Smooth muscle cell (in vitro differentiated cells): ENCODE measurements at regions not wholly inside any gene's neighbourhood (a gene's known extent, or its start where the extent isn't known, plus 50 kb on each side); places are given as distances from the start of the nearest gene placed in this dataset.
A peak's percentile ranks its signal among the peaks of the same experiment; 100 is the strongest.

Experiments
- DNase-seq: peaks from one replicate; lab custom pipeline; 2025; ENCODE audit not compliant: unreplicated experiment; lab: John Stamatoyannopoulos, UW
- H2AFZ ChIP-seq: fragments of 200-600 bp; sonication (generic); 2 replicates; pipeline ENCODE4 v1.6.0; 2016; ENCODE audit warnings: antibody characterized with exemption, low read depth, mild to moderate bottlenecking
- H3F3A ChIP-seq: fragments of 200-600 bp; sonication (generic); 2 replicates; pipeline ENCODE4 v1.6.0; 2017; ENCODE audit warnings: antibody characterized with exemption, low read depth
- H3K27ac ChIP-seq: fragments of 200-600 bp; sonication (generic); 2 replicates; pipeline ENCODE4 v1.5.1; 2016; ENCODE audit warnings: low read depth, mild to moderate bottlenecking
- H3K27me3 ChIP-seq: fragments of 200-600 bp; sonication (generic); 2 replicates; pipeline ENCODE4 v1.6.1; 2016; ENCODE audit warnings: low read depth, mild to moderate bottlenecking
- H3K36me3 ChIP-seq: fragments of 200-600 bp; sonication (generic); 2 replicates; pipeline ENCODE4 v1.5.1; 2016; ENCODE audit warnings: low read depth
- H3K4me1 ChIP-seq: fragments of 200-600 bp; sonication (generic); 2 replicates; pipeline ENCODE4 v1.5.1; 2016; ENCODE audit warnings: low read depth
- H3K4me2 ChIP-seq: fragments of 200-600 bp; sonication (generic); 2 replicates; pipeline ENCODE4 v1.6.0; 2016; ENCODE audit warnings: mild to moderate bottlenecking
- H3K4me3 ChIP-seq: fragments of 200-600 bp; sonication (generic); 2 replicates; pipeline ENCODE4 v1.5.1; 2016; ENCODE audit warnings: mild to moderate bottlenecking
- H3K79me2 ChIP-seq: fragments of 200-600 bp; sonication (generic); 2 replicates; pipeline ENCODE4 v1.6.0; 2016; ENCODE audit warnings: low read depth, mild to moderate bottlenecking
- H3K9ac ChIP-seq: fragments of 200-600 bp; sonication (generic); 2 replicates; pipeline ENCODE4 v1.6.0; 2016; ENCODE audit warnings: low read depth
- H3K9me3 ChIP-seq: fragments of 200-600 bp; sonication (generic); replicated peaks from 2 replicates; pipeline ENCODE4 v1.5.1; 2016; ENCODE audit warnings: low read depth
- H4K20me1 ChIP-seq: fragments of 200-600 bp; sonication (generic); 2 replicates; pipeline ENCODE4 v1.6.0; 2016; ENCODE audit warnings: low read depth
- WGBS: methylation state at CpG from one replicate; pipeline ENCODE4 v1.1.7; 2016; ENCODE audit warnings: low lambda C conversion rate; 5-methylcytosine and 5-hydroxymethylcytosine counted together
- TF ChIP-seq, protein P1 (sequence below): fragments of 200-600 bp; sonication (generic); IDR thresholded peaks from 2 replicates; pipeline ENCODE4 v1.5.1; 2017; ENCODE audit warnings: borderline replicate concordance, mild to moderate bottlenecking, antibody characterized with exemption; ENCODE audit not compliant: insufficient read depth, poor library complexity, severe bottlenecking

DNA sequence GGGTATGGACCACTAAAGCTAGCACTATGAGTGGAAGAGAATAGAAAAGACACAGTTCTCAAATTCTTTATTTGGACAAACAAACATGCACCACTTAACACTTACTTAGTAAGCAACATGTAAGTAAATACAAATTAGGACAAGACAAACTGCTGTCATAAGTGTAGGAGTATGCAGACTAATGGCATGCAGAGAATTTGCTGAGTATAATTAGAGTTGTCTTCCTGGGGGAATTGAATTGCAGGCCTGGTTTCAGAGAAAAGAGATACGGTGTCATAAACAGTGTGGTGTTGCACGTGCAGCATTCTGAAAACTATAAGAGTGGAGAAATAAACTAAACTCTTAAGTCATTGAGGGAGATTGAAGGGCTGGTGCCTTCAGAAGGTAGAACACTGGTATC lies 125.2 kb upstream of the EYA4 start:
- Histone ChIP-seq H3K4me1 (no peaks in the 10 kb centered on the region), H3K4me3 (no peak overlapping the region), H3K27me3 (no peaks in the 10 kb centered on the region), H3K4me2 (no peak overlapping the region), H4K20me1 (no peaks in the 10 kb centered on the region), H3F3A (no peaks in the 10 kb centered on the region), H3K27ac (no peak overlapping the region), H3K79me2 (no peaks in the 10 kb centered on the region), H2AFZ (no peak overlapping the region), H3K36me3 (no peaks in the 10 kb centered on the region), H3K9me3 (no peaks in the 10 kb centered on the region), H3K9ac (no peak overlapping the region)
- DNase-seq: no peak
- 47% methylated on average over 2 of the region's 2 CpGs for WGBS
- TF ChIP-seq, protein P1, sequence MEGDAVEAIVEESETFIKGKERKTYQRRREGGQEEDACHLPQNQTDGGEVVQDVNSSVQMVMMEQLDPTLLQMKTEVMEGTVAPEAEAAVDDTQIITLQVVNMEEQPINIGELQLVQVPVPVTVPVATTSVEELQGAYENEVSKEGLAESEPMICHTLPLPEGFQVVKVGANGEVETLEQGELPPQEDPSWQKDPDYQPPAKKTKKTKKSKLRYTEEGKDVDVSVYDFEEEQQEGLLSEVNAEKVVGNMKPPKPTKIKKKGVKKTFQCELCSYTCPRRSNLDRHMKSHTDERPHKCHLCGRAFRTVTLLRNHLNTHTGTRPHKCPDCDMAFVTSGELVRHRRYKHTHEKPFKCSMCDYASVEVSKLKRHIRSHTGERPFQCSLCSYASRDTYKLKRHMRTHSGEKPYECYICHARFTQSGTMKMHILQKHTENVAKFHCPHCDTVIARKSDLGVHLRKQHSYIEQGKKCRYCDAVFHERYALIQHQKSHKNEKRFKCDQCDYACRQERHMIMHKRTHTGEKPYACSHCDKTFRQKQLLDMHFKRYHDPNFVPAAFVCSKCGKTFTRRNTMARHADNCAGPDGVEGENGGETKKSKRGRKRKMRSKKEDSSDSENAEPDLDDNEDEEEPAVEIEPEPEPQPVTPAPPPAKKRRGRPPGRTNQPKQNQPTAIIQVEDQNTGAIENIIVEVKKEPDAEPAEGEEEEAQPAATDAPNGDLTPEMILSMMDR: no peak

DNA sequence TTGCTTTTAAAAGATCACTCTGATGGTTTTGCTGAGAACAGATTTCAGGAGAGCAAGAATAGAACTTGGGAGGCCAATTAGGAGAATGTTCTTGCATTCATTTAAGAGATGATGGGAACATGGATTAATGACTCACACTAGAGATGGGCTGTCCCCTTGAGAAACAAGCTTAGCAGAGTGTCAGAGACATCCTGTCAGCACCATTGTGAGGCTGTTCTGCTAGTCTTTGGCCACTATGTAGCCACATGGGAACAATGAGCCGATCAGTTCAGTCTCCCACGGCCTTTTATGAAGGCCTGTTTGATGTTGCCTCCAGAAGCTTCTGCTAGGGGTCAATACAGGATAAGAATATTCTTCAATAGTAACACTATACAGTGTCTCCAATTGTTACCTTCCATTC lies 113.0 kb upstream of the EYA4 start:
- no peak overlapping the region for H3K27ac ChIP-seq
- WGBS: 23% methylated on average over 2 of the region's 2 CpGs
- DNase-seq: no peak

DNA sequence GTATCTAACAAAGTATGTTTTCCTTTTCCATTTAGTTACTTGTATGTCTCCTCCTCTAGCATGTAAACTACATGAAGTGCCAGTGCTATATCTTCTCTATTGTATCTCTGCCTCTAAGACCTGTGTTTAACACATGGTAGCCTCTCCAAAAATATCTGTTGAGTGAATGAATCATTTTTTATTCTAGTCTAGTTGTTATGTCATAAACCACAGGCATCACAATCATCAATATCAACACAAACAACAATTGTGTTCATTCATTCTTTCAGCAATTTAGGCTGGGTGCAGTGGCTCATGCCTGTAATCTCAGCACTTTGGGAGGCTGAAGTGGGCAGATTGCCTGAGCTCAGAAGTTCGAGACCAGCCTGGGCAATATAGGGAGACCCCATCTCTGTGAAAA lies 111.6 kb upstream of the EYA4 start:
- H3K4me1 ChIP-seq: peaks cover 2% of the 10 kb centered on the region
- H3K4me3 ChIP-seq: no peak overlapping the region
- DNase-seq: no peak
- no peak overlapping the region for H3K27ac ChIP-seq
- H3K9me3 ChIP-seq: no peaks in the 10 kb centered on the region
- no peaks in the 10 kb centered on the region for H3K36me3 ChIP-seq
- H3K4me2 ChIP-seq: no peak overlapping the region
- H3K79me2 ChIP-seq: no peaks in the 10 kb centered on the region
- TF ChIP-seq, protein P1: no peak
- H2AFZ ChIP-seq: no peak overlapping the region
- H3F3A ChIP-seq: no peaks in the 10 kb centered on the region
- 100% methylated on average over 1 of the region's 1 CpG for WGBS
- no peak overlapping the region for H3K9ac ChIP-seq
- H3K27me3 ChIP-seq: no peaks in the 10 kb centered on the region
- no peaks in the 10 kb centered on the region for H4K20me1 ChIP-seq

More for the DNA sequence above, 113.0 kb upstream of the EYA4 start:
- no peak overlapping the region for H3K9ac ChIP-seq
- no peaks in the 10 kb centered on the region for H3K79me2 ChIP-seq
- H2AFZ ChIP-seq: no peak overlapping the region
- no peaks in the 10 kb centered on the region for H3K9me3 ChIP-seq
- H3K4me3 ChIP-seq: no peak overlapping the region
- no peaks in the 10 kb centered on the region for H4K20me1 ChIP-seq
- H3K4me1 ChIP-seq: peaks cover 2% of the 10 kb centered on the region
- TF ChIP-seq, protein P1: no peak
- no peaks in the 10 kb centered on the region for H3K27me3 ChIP-seq
- no peaks in the 10 kb centered on the region for H3F3A ChIP-seq
- no peak overlapping the region for H3K4me2 ChIP-seq
- no peaks in the 10 kb centered on the region for H3K36me3 ChIP-seq

DNA sequence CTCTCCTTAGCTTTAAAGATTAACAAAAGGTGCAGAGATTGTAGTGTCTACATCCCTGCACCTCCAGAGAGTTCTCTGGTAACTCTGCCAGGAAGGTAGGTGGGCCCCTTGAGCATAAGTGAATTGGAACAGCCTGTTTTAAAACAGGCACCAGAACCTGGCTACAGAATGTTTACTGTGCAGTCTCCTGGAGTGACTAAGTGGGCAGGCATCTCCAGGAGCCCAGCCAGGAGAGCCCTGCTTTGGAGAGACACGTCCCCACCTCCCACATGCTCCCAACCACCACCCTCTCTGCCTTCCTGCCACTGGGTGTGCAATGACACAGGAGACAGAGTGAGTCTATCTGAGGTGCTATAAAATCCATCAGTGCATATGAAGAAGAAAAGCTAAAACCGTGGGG lies 110.3 kb upstream of the EYA4 start:
- DNase-seq: no peak
- 57% methylated on average over 2 of the region's 2 CpGs for WGBS
- H3K9ac ChIP-seq: no peak overlapping the region
- peaks cover 2% of the 10 kb centered on the region for H3K4me1 ChIP-seq
- H3K79me2 ChIP-seq: no peaks in the 10 kb centered on the region
- no peaks in the 10 kb centered on the region for H3K27me3 ChIP-seq
- H3K4me2 ChIP-seq: no peak overlapping the region
- TF ChIP-seq, protein P1: no peak
- no peak overlapping the region for H3K4me3 ChIP-seq
- H2AFZ ChIP-seq: no peak overlapping the region
- H4K20me1 ChIP-seq: no peaks in the 10 kb centered on the region
- peak overlapping the region; percentile 50 for H3K27ac ChIP-seq
- H3K9me3 ChIP-seq: no peaks in the 10 kb centered on the region
- no peaks in the 10 kb centered on the region for H3K36me3 ChIP-seq
- H3F3A ChIP-seq: no peaks in the 10 kb centered on the region
